Sigmoid colon (tissue), 6 donors: ENCODE measurements at regions not wholly inside any gene's neighbourhood (a gene's known extent, or its start where the extent isn't known, plus 50 kb on each side); places are given as distances from the start of the nearest gene placed in this dataset.

ENCODE experiments used
- DNase-seq: peaks from one replicate; pipeline ENCODE4 v3.0.0-alpha.2; 2019
- H3K27ac ChIP-seq, 4 donors: fragments of 200-600 bp; sonication (generic); one replicate each; pipeline ENCODE4 v1.5.1; 2016 to 2019; ENCODE audit warnings: mild to moderate bottlenecking in 1 of 4
- H3K27me3 ChIP-seq, 3 donors: fragments of 200-600 bp; sonication (generic); one replicate each; pipeline ENCODE4 v1.5.1; 2019; ENCODE audit warnings: mild to moderate bottlenecking in 1 of 3
- H3K36me3 ChIP-seq, 4 donors: fragments of 200-600 bp; sonication (generic); one replicate each; pipeline ENCODE4 v1.5.1; 2016 to 2019
- H3K4me1 ChIP-seq, 4 donors: fragments of 200-600 bp; sonication (generic); one replicate each; pipeline ENCODE4 v1.5.1; 2017 to 2019
- H3K4me3 ChIP-seq, 4 donors: fragments of 200-600 bp; sonication (generic); one replicate each; pipeline ENCODE4 v1.5.1; 2017 to 2019; ENCODE audit warnings: mild to moderate bottlenecking in 2 of 4, moderate library complexity in 1 of 4
- H3K9me3 ChIP-seq, 4 donors: fragments of 200-600 bp in 3 of 4; sonication (generic) in 3 of 4; one replicate each; pipeline versions ENCODE4 v1.5.1 to v1.6.1; 2013 to 2019
- EP300 ChIP-seq, 4 donors: sonication (generic); formaldehyde crosslinking; IDR thresholded peaks; one replicate each; pipeline ENCODE4 v1.6.1; 2017; ENCODE audit warnings: antibody characterized with exemption in 4 of 4
- POLR2A ChIP-seq, 2 donors: fragments of 450-650 bp; IDR thresholded peaks; one replicate each; pipeline ENCODE4 v1.6.1; 2016; ENCODE audit warnings: antibody characterized with exemption in 2 of 2, mild to moderate bottlenecking in 2 of 2, moderate library complexity in 2 of 2
- POLR2AphosphoS5 ChIP-seq, 4 donors: sonication (generic); formaldehyde crosslinking; IDR thresholded peaks; one replicate each; pipeline ENCODE4 v1.6.1; 2017; ENCODE audit warnings: antibody characterized with exemption in 4 of 4
- WGBS, 2 donors: extraction: QIAGEN DNeasy Blood & Tissue Kit; methylation state at CpG; one replicate each; pipeline ENCODE4 v1.1.7; 2013; 5-methylcytosine and 5-hydroxymethylcytosine counted together
- intact Hi-C: fragments of 100-400 bp; cut with DNase I; formaldehyde crosslinking; loops from one replicate; pipeline ENCODE4 v1.15.1; 2023
- TF ChIP-seq, protein P1 (sequence below), 4 experiments: fragments of 450-650 bp in 3 of 4; fragments of 200-600 bp in 1 of 4; IDR thresholded peaks; one replicate each; pipeline ENCODE4 v1.5.1; 2016 to 2019; ENCODE audit warnings: antibody characterized with exemption in 4 of 4, mild to moderate bottlenecking in 3 of 4, moderate library complexity in 2 of 4
- donor health status: healthy with polysubstance abuse.
- donor health status: healthy.

DNA sequence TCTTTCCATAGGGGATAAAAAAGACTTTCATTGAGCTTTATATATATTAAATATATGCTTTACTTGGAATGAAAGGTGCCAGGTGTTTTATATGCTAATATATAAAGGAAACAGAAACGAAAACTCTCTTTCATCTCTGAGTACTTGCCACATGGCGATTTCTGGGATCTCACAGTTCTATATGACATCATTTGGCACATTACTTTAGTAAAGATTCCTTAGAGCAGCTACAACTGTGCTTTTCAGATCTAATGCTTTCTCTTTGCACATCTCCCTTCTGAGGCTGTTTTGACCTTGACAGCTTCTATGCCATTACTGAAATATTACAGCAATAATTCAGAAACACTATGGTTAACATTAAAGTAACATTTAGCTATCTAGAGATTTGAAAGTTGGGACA, 1082.9 kb upstream of the CDH2 start:
- Histone ChIP-seq H3K36me3 (no peaks in the 10 kb centered on the region), H3K27me3 (no peaks in the 10 kb centered on the region), H3K9me3 (no peaks in the 10 kb centered on the region), H3K4me3 (no peak overlapping the region), H3K27ac (no peak overlapping the region), H3K4me1 (no peaks in the 10 kb centered on the region)
- DNase-seq: no peak
- 79 to 86% methylated on average over 2 of the region's 2 CpGs for WGBS, 2 donors
- intact Hi-C loops: no loop called here
- TF ChIP-seq POLR2AphosphoS5 (IDR thresholded peaks at IDR 0.05) (no peak), POLR2A (IDR thresholded peaks at IDR 0.05) (no peak), EP300 (IDR thresholded peaks at IDR 0.05) (no peak)
- TF ChIP-seq, protein P1, sequence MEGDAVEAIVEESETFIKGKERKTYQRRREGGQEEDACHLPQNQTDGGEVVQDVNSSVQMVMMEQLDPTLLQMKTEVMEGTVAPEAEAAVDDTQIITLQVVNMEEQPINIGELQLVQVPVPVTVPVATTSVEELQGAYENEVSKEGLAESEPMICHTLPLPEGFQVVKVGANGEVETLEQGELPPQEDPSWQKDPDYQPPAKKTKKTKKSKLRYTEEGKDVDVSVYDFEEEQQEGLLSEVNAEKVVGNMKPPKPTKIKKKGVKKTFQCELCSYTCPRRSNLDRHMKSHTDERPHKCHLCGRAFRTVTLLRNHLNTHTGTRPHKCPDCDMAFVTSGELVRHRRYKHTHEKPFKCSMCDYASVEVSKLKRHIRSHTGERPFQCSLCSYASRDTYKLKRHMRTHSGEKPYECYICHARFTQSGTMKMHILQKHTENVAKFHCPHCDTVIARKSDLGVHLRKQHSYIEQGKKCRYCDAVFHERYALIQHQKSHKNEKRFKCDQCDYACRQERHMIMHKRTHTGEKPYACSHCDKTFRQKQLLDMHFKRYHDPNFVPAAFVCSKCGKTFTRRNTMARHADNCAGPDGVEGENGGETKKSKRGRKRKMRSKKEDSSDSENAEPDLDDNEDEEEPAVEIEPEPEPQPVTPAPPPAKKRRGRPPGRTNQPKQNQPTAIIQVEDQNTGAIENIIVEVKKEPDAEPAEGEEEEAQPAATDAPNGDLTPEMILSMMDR (IDR thresholded peaks at IDR 0.05): no peak

DNA sequence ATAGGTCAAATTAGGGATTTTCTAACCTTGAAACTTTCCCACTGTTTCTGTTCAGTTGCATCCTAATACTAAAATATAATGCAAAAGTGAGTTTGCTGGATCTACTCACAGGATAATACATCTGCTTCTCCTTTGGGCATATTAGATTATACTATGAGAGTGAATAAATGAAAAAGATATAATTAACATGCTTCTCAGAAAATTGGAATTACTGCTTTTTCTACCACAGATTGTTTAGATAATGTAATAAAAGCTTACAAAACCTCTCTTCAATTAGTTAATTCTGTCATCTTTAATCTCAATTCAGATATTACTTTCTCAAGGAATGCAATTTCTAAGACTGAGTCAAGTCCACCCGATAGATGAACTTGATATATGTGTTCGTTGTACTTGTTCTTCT, 1077.2 kb upstream of the CDH2 start:
- Histone ChIP-seq H3K36me3 (no peaks in the 10 kb centered on the region), H3K9me3 (no peaks in the 10 kb centered on the region), H3K27ac (no peak overlapping the region), H3K4me3 (no peak overlapping the region), H3K27me3 (no peaks in the 10 kb centered on the region), H3K4me1 (no peaks in the 10 kb centered on the region)
- 92 to 96% methylated on average over 2 of the region's 2 CpGs for WGBS, 2 donors
- DNase-seq: no peak
- intact Hi-C loops: no loop called here
- TF ChIP-seq, protein P1 (IDR thresholded peaks at IDR 0.05): no peak
- no peak for TF ChIP-seq POLR2A (IDR thresholded peaks at IDR 0.05)
- no peak for TF ChIP-seq POLR2AphosphoS5 (IDR thresholded peaks at IDR 0.05)
- no peak for TF ChIP-seq EP300 (IDR thresholded peaks at IDR 0.05)

- no peaks in the 10 kb centered on the region for H3K36me3 ChIP-seq
- no peaks in the 10 kb centered on the region for H3K4me1 ChIP-seq
- no peaks in the 10 kb centered on the region for H3K9me3 ChIP-seq
- TF ChIP-seq POLR2AphosphoS5 (IDR thresholded peaks at IDR 0.05): no peak
- no peak for TF ChIP-seq EP300 (IDR thresholded peaks at IDR 0.05)
- TF ChIP-seq POLR2A (IDR thresholded peaks at IDR 0.05): no peak
- TF ChIP-seq, protein P1 (IDR thresholded peaks at IDR 0.05): no peak
- WGBS, 2 donors: 20 to 53% methylated on average over 1 of the region's 1 CpG
- H3K27ac ChIP-seq: no peak overlapping the region
- intact Hi-C loops: no loop called here
- no peaks in the 10 kb centered on the region for H3K27me3 ChIP-seq
- no peak overlapping the region for H3K4me3 ChIP-seq
- DNase-seq: no peak
Observed at GRCh38 chr18:29251681-29252080, 1074.8 kb upstream of the CDH2 start.

DNA sequence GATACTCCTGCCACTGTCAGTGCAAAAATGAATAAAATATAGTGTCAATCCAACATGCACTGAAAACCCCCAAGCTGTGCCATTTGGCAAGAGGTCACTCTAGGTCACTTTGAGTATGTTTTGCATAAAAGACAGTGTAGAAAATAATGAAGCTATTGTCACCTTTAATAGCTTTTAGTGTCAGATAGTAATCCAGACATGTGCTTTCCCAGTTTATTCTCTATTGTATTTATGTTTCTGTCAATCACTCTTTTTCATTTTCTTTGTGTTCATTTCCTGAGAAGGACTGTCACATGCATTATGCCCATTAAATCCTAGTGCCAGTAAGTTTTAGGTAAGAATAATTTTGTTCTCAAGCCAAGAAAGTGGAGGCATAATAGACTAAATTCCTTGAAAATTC, 1073.9 kb upstream of the CDH2 start:
- H3K27me3 ChIP-seq: no peaks in the 10 kb centered on the region
- H3K36me3 ChIP-seq: no peaks in the 10 kb centered on the region
- no peaks in the 10 kb centered on the region for H3K4me1 ChIP-seq
- TF ChIP-seq POLR2A (IDR thresholded peaks at IDR 0.05): no peak
- TF ChIP-seq POLR2AphosphoS5 (IDR thresholded peaks at IDR 0.05): no peak
- TF ChIP-seq, protein P1 (IDR thresholded peaks at IDR 0.05): no peak
- TF ChIP-seq EP300 (IDR thresholded peaks at IDR 0.05): no peak
- intact Hi-C loops: no loop called here
- no peak overlapping the region for H3K4me3 ChIP-seq
- DNase-seq: no peak
- no peaks in the 10 kb centered on the region for H3K9me3 ChIP-seq
- no peak overlapping the region for H3K27ac ChIP-seq

GRCh38 chr18:29250259-29250658, 1073.3 kb upstream of the CDH2 start:
- no peak overlapping the region for H3K4me3 ChIP-seq
- DNase-seq: no peak
- no peaks in the 10 kb centered on the region for H3K27me3 ChIP-seq
- no peaks in the 10 kb centered on the region for H3K9me3 ChIP-seq
- H3K4me1 ChIP-seq: no peaks in the 10 kb centered on the region
- H3K36me3 ChIP-seq: no peaks in the 10 kb centered on the region
- H3K27ac ChIP-seq: no peak overlapping the region
- WGBS, 2 donors: 59 to 73% methylated on average over 4 of the region's 4 CpGs
- intact Hi-C loops: no loop called here
- TF ChIP-seq POLR2A (IDR thresholded peaks at IDR 0.05): no peak
- TF ChIP-seq, protein P1 (IDR thresholded peaks at IDR 0.05): no peak
- TF ChIP-seq POLR2AphosphoS5 (IDR thresholded peaks at IDR 0.05): no peak
- no peak for TF ChIP-seq EP300 (IDR thresholded peaks at IDR 0.05)
